ENCODE measurements at regions not wholly inside any gene's neighbourhood (a gene's known extent, or its start where the extent isn't known, plus 50 kb on each side); places are given as distances from the start of the nearest gene placed in this dataset.

DNA sequence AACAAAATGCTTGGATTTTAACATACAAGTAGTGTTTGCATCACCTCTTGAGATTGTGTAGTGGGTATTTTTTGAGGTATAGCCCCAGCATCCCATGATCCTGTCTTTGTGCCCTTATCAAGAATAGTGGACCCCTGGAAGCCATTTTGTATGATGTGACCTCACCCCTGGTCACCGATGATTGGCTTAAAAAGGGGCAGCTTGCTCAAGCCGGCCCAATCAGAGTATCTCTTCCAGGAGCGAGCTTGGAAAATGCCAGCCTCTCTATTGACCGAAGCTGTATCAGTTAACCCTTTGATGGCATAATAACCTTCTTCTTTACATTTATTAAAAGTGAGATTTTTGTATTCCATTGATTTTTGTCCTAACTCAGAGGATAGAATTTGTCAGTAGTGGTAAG, 55.5 kb upstream of the FAM20A start:
- no peak for DNase-seq (ENCODE audit: insufficient read length, low spot score, missing footprints)
- TF ChIP-seq, protein P1, sequence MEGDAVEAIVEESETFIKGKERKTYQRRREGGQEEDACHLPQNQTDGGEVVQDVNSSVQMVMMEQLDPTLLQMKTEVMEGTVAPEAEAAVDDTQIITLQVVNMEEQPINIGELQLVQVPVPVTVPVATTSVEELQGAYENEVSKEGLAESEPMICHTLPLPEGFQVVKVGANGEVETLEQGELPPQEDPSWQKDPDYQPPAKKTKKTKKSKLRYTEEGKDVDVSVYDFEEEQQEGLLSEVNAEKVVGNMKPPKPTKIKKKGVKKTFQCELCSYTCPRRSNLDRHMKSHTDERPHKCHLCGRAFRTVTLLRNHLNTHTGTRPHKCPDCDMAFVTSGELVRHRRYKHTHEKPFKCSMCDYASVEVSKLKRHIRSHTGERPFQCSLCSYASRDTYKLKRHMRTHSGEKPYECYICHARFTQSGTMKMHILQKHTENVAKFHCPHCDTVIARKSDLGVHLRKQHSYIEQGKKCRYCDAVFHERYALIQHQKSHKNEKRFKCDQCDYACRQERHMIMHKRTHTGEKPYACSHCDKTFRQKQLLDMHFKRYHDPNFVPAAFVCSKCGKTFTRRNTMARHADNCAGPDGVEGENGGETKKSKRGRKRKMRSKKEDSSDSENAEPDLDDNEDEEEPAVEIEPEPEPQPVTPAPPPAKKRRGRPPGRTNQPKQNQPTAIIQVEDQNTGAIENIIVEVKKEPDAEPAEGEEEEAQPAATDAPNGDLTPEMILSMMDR (IDR thresholded peaks at IDR 0.05; ENCODE audit: extremely low read depth, low read depth, low read length) = no peak
- H3K9me3 ChIP-seq (ENCODE audit: low read depth, low read length) = no peaks in the 10 kb centered on the region
- no peaks in the 10 kb centered on the region for H4K20me1 ChIP-seq (ENCODE audit: insufficient read depth, low read length)
- no peaks in the 10 kb centered on the region for H3K36me3 ChIP-seq (ENCODE audit: insufficient read depth, low read length)
- peaks cover 10% of the 10 kb centered on the region for H3K4me1 ChIP-seq (ENCODE audit: insufficient read depth, low read length)
- H3K4me2 ChIP-seq (ENCODE audit: insufficient read depth, low read length) = peak overlapping the region; percentile 34
- H3K27ac ChIP-seq (ENCODE audit: low read depth, low read length) = no peak overlapping the region
- H3K4me3 ChIP-seq (ENCODE audit: insufficient read depth, low read length) = no peak overlapping the region
- no peaks in the 10 kb centered on the region for H3K27me3 ChIP-seq (ENCODE audit: insufficient read depth, low read length)
- no peak overlapping the region for H2AFZ ChIP-seq (ENCODE audit: low read length)
- H3K79me2 ChIP-seq (ENCODE audit: insufficient read depth, low read length) = no peaks in the 10 kb centered on the region

Measured in osteoblast (primary cell).